Umbilical cord (tissue), 1 donor: ENCODE measurements at regions not wholly inside any gene's neighbourhood (a gene's known extent, or its start where the extent isn't known, plus 50 kb on each side); places are given as distances from the start of the nearest gene placed in this dataset.

Source experiments
- DNase-seq: peaks from one replicate; pipeline ENCODE4 v3.0.0-alpha.2; 2015; ENCODE audit warnings: low spot score

GRCh38 chr11:15871904-15872626 lies 484.3 kb downstream of the SOX6 start:
- DNase-seq: no peak

DNA sequence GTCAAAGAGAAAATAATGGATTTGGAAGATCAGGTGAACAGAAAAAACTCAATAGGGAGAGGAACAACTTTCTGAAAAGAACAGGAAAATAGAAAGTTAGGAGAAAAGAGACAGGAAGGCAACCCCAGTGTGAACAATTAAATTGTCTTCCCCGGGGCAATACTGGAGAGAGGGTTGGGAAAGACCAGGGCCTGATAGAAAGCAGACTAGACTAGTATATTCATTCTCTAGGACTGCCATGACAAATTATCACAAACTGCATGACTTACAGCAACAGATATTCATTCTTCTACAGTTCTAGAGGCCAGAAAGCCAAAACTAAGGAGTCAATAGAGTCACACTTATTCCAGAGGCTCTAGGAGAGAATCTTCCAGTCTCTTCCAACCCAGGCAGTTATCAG lies 482.8 kb downstream of the SOX6 start:
- DNase-seq: no peak

DNA sequence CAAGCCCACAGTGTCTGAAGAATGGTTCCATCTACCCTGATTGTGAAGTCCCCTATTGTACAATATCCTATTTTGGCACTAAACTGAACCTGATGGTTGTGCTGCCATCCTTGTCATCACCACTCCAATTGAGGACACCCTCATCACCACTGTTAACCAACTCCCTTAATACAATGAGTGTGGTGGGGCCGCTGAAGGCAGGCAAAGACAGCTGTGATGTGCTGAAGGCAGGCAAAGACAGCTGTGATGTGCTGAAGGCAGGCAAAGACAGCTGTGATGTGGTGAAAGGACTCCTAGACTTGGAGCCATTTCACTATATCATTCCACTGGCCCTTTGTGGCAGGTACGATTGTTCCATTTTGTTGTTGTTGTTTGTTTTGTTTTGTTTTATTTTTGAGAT lies 481.6 kb downstream of the SOX6 start:
- DNase-seq: no peak

GRCh38 chr11:15875393-15875792 lies 481.0 kb downstream of the SOX6 start:
- DNase-seq: no peak

DNA sequence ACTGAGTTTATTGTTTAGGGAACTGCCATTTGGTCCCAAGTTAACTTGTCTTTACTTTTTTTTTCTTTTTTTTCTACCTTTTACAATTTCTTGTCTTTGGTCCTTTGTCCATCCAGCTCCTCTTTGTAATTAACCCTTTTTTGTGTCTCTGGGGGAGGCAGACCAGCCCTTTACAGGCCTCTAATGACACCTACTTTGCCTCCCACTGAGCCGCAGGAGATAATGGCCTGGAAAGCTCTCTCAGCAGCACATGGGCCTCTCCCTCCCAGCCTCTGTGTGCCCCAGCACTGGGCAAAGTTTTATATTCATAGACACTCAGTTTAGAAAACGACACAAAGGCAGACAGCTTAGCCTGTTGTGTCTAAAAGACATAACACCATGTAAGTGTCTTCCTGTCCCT lies 480.4 kb downstream of the SOX6 start:
- DNase-seq: no peak

DNA sequence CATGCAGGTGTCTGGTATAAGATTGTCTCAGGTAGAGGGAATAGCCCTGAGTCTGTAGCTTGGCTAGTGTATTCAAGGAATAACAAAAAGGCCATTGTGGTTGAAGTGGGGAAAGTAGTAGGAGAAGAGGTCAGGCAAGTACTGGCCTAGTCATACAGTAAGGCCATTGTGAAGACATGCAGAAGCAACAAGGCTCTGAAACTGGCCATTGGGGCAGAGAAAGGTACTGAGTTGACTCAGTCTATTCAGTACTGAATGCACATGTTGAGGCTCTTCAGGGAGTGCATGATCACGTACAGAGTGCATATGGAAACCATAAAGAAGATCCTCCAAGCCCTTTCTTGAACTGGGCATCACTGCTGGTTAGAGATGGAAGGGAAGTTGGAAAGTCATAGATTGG lies 477.6 kb downstream of the SOX6 start:
- DNase-seq: no peak

DNA sequence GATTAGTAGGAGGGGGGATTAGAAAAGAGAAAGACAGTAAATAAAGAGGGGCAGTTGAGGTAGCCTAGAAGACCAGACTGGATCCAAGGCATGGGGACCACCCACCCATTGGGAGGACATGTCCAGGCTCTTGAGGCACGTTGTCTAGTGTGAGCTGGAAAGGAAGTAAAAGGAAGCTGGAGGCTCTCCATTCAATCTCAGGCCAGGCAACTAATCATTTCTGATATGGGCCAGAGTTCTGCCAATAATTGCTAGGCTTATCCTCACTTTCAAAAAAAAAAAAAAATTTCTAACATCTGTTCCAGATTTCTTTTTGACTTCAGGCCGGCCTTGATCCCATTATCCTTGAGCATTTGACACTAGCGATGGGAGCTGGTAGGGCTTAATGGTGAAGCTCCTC lies 476.1 kb downstream of the SOX6 start:
- no peak for DNase-seq

DNA sequence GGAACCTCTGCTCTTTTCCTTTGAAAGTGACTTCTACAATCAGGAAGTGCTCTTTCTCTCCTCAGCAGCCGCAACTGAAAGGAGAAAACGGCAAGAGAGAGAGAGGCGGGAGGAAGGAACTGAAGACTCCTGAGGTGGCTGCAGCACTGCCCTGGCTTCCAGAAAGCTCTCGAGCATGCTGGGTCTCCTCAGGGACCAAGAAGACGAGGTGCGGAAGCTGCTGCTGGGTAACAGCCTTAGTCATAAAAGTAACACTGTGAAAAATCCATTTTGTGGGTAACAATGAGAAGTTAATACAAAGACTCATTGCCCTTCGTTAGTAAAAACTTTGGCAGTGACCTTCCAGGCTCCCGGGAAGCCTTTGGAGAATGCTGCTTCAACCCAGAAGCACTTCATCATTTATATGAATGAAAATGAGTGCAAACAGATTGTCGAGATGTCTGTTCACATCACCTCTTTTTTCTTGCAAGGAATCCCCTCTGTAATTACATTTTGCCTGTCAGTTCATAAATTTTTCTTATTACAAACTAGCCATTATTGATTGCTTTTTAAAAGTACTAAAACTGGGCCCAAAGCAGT lies 473.4 kb downstream of the SOX6 start:
- no peak for DNase-seq

DNA sequence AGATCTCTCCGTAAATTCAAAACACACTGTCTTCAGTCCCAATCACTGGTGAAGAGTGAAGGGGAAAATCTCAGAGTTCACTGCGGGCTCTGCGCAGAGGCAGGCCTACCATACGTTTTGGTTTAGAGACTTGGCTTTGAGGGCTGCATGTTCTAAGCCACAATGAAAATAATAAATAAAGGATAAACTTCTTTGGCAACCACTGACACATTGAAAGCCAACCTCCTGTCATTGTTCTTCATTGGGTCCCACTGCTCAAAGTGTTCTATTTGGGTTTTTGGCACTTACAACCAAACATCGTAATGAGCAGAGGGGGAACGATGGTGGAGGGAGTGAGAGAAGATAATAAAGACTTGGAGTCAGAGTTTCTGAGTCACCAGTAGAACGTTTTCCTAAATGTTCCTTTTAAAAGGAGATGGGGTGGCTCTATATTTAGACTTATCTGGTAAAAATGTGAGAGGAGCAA lies 472.9 kb downstream of the SOX6 start:
- DNase-seq: peak; percentile 55

DNA sequence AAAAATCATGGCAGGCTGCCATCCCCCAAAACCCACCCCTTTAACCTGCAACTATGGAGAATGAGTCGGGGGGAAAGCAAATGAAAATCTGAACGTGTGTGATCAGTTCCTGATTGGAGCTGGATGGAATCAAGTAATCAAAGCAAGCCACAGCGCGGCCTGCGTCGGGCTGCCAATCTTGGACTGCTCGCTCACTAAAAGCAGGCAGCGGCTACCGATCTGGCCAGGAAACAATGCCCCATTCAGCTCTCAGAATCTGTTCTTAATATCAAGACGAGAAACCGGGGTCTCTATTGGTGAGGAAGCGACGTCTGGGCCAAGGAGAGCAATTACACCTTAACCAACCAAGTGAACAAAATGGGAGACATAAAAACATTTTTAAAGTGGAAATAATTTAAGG lies 472.2 kb downstream of the SOX6 start:
- no peak for DNase-seq

DNA sequence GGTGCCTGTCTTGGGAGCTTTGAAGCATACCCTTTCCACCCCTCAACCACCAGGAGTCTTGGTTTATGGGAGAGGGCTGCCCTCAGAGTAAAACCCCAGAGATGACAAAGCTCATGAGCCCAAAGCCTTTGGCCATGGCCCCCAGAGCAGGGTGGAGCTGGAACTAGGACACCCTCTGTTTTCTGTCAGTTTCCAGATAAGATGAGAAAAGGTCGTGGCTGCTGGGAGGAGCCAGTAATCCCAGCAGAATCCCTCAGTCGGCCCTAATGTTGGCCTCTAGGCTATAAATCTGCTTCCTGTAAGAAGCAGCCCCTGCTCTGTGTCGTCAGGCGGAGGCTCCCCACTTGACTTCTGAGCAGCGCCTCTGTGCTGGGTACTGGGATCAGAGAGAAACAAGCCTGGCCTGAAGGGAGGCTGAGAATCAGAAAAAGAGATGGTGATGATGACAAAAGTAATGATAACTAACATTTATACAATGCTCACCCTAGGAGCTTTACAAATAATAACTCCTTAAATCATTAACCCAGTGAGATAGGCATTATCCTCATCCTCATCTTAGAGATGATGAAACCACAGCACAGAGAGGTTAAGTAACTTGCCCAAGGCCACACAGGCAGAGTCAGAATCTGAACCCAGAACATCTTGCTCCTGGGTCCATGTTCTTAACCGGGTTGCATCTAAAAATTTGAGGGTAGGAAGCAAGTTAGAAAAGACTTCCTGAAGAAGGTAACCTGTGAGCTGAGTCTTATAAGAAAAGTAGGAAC lies 471.4 kb downstream of the SOX6 start:
- peak; percentile 98 for DNase-seq

- DNase-seq: no peak
These were observed 470.5 kb downstream of the SOX6 start for GRCh38 chr11:15885854-15886253.

- no peak for DNase-seq
These were observed 470.0 kb downstream of the SOX6 start for GRCh38 chr11:15886299-15886698.

DNA sequence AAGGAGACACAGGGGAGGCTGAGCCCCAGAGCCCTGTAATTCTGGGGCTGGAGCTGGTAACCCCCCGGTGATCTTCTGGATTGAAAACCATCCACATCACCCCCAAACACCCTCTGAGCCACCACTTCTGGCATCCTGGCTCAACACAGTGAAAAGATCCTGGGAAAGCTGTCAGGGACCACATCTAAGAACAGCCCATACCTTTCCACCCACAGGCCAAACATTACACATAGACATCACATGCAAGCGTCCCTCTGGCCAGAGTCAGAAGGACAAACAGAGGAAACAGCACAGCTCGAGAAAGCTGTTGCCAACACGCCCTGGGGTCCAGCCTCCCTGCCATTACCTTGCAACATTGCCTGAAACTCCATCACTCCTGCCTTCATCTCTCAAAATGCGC lies 469.5 kb downstream of the SOX6 start:
- DNase-seq: no peak

DNA sequence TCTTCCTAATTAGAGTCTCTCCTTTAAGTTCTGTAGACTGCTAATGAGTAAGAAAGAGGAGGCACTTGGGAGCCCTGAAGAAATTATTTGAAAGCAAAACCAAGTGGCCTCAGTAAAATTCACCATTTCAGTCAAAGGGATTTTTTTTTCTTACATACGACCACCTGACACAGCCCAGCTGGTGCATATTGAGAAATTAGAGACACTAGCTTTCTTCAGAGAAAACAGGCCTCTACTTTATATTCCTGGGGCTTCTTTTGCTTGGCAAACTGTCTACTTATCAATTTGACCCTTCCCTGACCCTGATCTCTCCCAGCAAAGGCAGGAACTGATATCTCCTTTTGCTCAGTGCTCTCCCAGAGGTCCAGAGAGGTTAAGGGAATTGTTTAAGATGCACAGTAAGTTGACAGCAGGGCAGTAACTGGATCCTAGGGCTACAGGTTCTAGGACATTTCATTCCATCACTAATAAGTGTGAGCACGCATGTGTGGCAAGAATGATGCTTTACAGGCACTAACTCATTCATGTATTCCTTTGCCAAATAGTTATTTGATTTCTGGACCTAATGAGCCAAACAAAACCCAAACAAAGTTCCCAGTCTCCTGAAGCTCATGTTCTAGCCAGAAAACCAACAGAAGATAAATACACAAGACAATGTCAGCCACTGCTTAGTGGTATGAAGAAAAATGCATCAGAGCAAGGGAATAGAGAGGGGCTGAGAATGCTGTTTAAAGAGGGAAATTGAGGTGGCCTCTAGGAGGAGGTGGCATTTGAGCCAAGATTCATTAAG lies 467.6 kb downstream of the SOX6 start:
- peak; percentile 82 for DNase-seq

- peak; percentile 94 for DNase-seq
These were observed 466.8 kb downstream of the SOX6 start for GRCh38 chr11:15889363-15890030.

GRCh38 chr11:15890031-15890713 lies 466.2 kb downstream of the SOX6 start:
- DNase-seq: no peak

GRCh38 chr11:15893080-15893492 lies 463.3 kb downstream of the SOX6 start:
- peak; percentile 94 for DNase-seq

DNA sequence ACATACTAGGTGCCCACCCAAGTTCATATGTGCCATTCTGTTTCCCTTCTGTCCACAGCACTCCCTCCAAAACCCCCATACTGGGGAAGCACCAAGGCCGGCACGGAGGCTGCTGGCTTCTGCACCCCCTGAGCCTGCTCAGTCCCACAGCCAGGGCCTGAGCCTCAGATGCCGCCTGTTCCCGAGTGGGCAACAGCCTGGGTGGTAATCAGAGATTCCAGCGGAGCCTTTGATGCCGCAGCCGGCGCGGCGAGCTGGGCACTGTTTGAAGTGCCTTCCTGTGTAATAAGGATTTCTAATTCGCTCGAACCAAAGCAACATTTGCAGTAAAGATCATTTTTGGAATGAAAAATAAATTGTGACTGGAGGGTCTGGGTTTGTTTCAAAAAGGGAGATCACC lies 460.3 kb downstream of the SOX6 start:
- no peak for DNase-seq

- no peak for DNase-seq
These were observed 459.8 kb downstream of the SOX6 start for GRCh38 chr11:15896530-15896929.
